MG63 (cell line): ENCODE measurements at regions not wholly inside any gene's neighbourhood (a gene's known extent, or its start where the extent isn't known, plus 50 kb on each side); places are given as distances from the start of the nearest gene placed in this dataset.

Experiments used
- DNase-seq: peaks from one replicate; pipeline ENCODE4 v3.0.0-alpha.2; 2020
- H3K27me3 ChIP-seq: fragments of 250-450 bp; sonication (Bioruptor Pico); 2 replicates; pipeline ENCODE4 v1.5.1; 2020; ENCODE audit warnings: mild to moderate bottlenecking, moderate library complexity
- H3K36me3 ChIP-seq: fragments of 250-450 bp; sonication (Bioruptor Pico); 2 replicates; pipeline ENCODE4 v1.5.1; 2020; ENCODE audit warnings: mild to moderate bottlenecking, moderate library complexity
- H3K4me3 ChIP-seq: fragments of 250-450 bp; sonication (Bioruptor Pico); 2 replicates; pipeline ENCODE4 v1.5.1; 2020; ENCODE audit warnings: mild to moderate bottlenecking, moderate library complexity
- H3K9me3 ChIP-seq: fragments of 250-450 bp; sonication (Bioruptor Pico); 2 replicates; pipeline ENCODE4 v1.5.1; 2020; ENCODE audit warnings: mild to moderate bottlenecking, moderate library complexity

DNA sequence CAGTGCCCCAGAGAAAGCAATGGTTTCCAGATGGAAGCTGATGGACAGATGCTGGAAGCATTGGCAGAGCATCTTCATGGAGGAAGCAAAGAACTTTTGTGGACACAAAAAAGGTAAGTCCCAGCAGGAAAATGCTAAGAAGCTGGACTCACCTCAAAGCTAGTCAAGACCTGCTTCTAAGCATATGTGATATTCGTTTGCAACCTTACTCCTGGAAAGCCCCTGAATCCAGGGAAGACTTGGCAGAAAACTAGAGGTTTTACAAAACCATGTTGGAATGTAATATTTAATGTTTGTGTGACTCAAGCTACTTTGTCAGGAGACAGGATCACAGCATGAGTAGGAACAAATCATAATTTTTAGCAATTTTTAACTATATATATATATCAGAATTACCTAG lies 288.2 kb downstream of the BCHE start:
- H3K9me3 ChIP-seq: no peaks in the 10 kb centered on the region
- H3K4me3 ChIP-seq: no peak overlapping the region
- no peaks in the 10 kb centered on the region for H3K27me3 ChIP-seq
- DNase-seq: no peak
- no peaks in the 10 kb centered on the region for H3K36me3 ChIP-seq

GRCh38 chr3:165545059-165545458 lies 292.2 kb downstream of the BCHE start:
- DNase-seq: no peak

DNA sequence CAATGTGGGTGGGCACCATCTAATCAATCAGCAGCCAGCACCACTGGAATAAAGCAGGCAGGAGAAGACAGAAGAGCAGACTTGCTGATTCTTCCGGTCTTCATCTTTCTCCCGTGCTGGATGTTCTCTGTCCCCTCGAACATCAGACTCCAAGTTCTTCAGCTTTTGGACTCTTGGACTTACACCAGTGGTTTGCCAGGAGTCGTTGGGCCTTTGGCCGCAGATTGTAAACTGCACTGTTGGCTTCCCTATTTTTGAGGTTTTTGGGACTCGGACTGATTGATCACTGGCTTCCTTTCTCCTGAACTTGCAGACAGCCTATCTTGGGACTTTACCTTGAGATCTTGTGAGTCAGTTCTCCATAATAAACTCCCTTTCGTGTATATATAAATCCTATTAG lies 292.8 kb downstream of the BCHE start:
- no peak for DNase-seq
- Histone ChIP-seq H3K4me3 (no peak overlapping the region), H3K36me3 (no peaks in the 10 kb centered on the region), H3K27me3 (no peaks in the 10 kb centered on the region), H3K9me3 (no peaks in the 10 kb centered on the region)

More at GRCh38 chr3:165545059-165545458, 292.2 kb downstream of the BCHE start:
- Histone ChIP-seq H3K27me3 (no peaks in the 10 kb centered on the region), H3K9me3 (no peaks in the 10 kb centered on the region), H3K4me3 (no peak overlapping the region), H3K36me3 (no peaks in the 10 kb centered on the region)

- Histone ChIP-seq H3K36me3 (no peaks in the 10 kb centered on the region), H3K27me3 (no peaks in the 10 kb centered on the region), H3K4me3 (no peak overlapping the region), H3K9me3 (no peaks in the 10 kb centered on the region)
- no peak for DNase-seq
Observed at GRCh38 chr3:165538166-165538565, 299.1 kb downstream of the BCHE start.

GRCh38 chr3:165532851-165533250 lies 304.4 kb downstream of the BCHE start:
- H3K4me3 ChIP-seq: no peak overlapping the region
- H3K27me3 ChIP-seq: no peaks in the 10 kb centered on the region
- DNase-seq: peak; percentile 9
- H3K9me3 ChIP-seq: no peaks in the 10 kb centered on the region
- H3K36me3 ChIP-seq: no peaks in the 10 kb centered on the region

DNA sequence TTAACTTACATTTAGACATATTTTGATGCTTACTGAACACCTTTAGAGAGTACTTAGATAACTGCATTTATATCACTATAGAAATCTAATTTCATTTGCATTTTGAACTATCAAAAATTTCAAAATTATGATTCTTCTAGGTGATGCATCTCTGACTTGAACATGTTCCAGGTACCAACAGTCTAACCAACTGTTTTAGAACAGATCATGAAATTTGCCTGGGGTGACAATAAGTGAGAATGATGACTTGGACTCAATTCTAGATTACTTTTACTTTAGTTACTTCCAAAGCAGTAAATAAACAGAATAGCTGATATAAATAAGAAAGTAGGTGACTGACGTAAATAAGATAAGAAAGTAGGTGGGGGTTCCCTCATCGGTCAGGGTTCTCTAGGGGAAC lies 307.8 kb downstream of the BCHE start:
- Histone ChIP-seq H3K9me3 (no peaks in the 10 kb centered on the region), H3K27me3 (no peaks in the 10 kb centered on the region), H3K36me3 (no peaks in the 10 kb centered on the region), H3K4me3 (no peak overlapping the region)
- no peak for DNase-seq

DNA sequence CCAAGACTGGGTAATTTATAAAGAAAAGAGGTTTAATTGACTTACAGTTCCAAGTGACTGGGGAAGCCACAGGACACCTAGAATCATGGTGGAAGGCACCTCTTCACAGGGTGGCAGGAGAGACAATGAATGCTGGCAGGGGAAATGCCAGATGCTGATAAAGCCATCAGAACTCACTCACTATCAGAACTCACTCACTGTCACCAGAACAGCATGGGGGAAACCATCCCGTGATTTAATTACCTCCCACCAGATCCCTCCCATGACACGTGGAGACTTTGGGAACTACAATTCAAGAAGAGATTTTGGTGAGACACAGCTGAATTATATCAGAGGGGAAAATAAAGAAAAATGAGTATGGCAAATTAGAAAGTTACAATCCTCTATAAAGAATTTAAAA lies 310.9 kb downstream of the BCHE start:
- no peak for DNase-seq
- no peaks in the 10 kb centered on the region for H3K27me3 ChIP-seq
- no peak overlapping the region for H3K4me3 ChIP-seq
- no peaks in the 10 kb centered on the region for H3K36me3 ChIP-seq
- H3K9me3 ChIP-seq: no peaks in the 10 kb centered on the region

- no peak for DNase-seq
- Histone ChIP-seq H3K27me3 (no peaks in the 10 kb centered on the region), H3K4me3 (no peak overlapping the region), H3K36me3 (no peaks in the 10 kb centered on the region), H3K9me3 (no peaks in the 10 kb centered on the region)
Observed at GRCh38 chr3:165523801-165524200, 313.4 kb downstream of the BCHE start.

- H3K27me3 ChIP-seq: no peaks in the 10 kb centered on the region
- no peaks in the 10 kb centered on the region for H3K9me3 ChIP-seq
- H3K4me3 ChIP-seq: no peak overlapping the region
- no peaks in the 10 kb centered on the region for H3K36me3 ChIP-seq
- no peak for DNase-seq
Observed at GRCh38 chr3:165522386-165522785, 314.8 kb downstream of the BCHE start.

DNA sequence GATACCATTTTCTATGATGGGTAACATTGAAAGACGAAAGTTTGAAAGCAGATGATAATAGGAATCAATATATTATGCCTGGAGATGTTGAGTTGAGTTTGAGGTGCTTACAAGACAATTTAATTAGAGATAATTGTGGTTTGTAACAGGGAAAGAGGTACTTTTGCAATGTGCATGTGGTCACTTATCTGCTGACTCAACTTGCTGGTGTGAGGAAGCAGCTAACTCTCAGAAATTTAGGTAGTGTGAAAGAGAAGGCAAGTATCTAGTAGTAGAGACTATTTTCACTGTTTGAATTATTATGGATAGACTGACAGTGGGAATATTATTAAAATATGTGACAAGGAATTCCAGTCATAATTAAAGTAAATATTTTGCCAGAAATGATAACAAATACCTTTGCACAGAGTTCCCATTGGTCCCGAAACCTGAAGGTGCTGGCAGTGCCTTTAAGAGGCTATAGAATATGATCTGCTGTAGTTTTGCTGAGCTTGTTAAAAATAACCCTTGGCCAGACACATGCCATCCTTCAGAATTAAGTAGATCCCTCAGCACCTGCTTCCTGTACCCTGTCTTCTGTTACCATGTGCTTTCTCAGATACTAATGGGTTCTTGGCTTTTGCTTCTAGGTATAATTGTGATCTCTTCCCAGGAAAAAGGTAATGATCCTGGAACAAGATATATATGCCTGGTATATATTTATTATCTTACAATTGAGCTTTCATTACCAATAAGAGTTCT lies 315.9 kb downstream of the BCHE start:
- Histone ChIP-seq H3K27me3 (no peaks in the 10 kb centered on the region), H3K36me3 (no peaks in the 10 kb centered on the region), H3K4me3 (no peak overlapping the region), H3K9me3 (no peaks in the 10 kb centered on the region)
- DNase-seq: no peak

DNA sequence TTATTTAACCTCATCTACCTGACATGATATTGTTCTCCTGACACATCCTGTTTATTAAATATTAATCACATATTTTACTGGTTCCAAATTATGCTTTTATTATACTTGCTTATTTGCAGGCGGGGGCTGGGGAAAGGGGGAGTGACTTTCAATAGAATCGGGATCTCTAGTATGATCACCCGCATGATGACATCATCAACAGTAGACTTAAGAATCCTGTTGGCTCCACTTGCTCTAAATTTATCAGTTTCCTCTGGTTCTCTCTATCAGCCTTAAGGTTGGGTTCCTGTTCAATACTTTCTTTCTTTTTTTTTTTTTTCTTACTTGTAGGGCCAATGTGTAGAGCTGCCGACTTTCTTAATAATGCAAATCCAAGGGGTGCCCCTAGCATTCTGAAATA lies 317.5 kb downstream of the BCHE start:
- H3K27me3 ChIP-seq: no peaks in the 10 kb centered on the region
- DNase-seq: no peak
- no peaks in the 10 kb centered on the region for H3K9me3 ChIP-seq
- no peak overlapping the region for H3K4me3 ChIP-seq
- H3K36me3 ChIP-seq: no peaks in the 10 kb centered on the region

GRCh38 chr3:165518346-165518745 lies 318.9 kb downstream of the BCHE start:
- DNase-seq: no peak
- Histone ChIP-seq H3K36me3 (no peaks in the 10 kb centered on the region), H3K9me3 (no peaks in the 10 kb centered on the region), H3K4me3 (no peak overlapping the region), H3K27me3 (no peaks in the 10 kb centered on the region)

DNA sequence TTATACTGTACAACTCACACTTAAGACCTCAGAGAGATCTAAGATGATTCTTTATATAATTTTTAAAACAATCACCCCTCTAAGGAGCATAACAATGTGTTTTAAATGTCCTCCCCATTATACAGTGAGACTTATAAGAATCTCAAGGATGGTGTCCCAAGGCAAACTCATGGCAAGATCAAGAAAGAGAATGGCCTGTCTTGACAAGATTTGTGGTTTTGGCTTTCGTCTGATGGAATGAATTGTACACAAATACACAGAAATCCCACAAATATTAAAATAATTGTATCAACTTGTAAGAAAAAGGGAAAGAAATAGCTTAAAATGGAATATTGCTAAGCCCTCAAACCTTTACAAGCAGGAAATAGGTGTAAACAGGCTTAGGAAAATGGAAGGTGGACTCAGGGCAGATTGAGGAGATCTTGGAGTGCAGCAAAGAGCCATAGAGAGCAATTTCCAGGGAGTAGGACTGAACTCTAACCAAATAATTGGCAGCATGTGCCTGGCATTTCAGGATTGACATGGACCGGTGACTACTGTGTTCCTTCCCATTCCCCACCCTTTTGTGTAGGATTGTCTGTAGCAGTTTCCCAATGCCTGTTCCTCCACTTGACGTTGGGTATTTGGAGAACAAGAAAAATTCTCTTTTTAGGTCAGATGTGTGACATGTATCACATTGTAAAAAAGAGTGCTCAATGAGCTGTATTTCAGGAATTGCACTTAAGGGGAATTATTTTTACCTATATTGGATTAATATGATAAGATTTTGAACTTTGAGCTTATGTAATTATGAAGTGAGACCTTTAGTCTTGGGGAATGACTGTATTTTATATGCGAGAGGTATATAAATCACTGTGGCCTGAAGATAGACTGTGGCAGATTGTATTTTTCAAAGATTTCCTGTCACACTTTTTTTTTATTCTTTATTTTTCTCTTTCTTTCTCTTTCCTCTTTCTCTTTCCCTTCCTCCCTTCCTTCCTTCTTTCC lies 317.8 kb upstream of the SLITRK3 start:
- Histone ChIP-seq H3K27me3 (no peaks in the 10 kb centered on the region), H3K9me3 (no peaks in the 10 kb centered on the region), H3K4me3 (no peak overlapping the region), H3K36me3 (no peaks in the 10 kb centered on the region)
- no peak for DNase-seq

- peaks cover 10% of the 10 kb centered on the region for H3K9me3 ChIP-seq
- H3K4me3 ChIP-seq: no peak overlapping the region
- no peak for DNase-seq
- H3K36me3 ChIP-seq: no peaks in the 10 kb centered on the region
- no peaks in the 10 kb centered on the region for H3K27me3 ChIP-seq
Observed at GRCh38 chr3:165507576-165507975, 311.4 kb upstream of the SLITRK3 start.

- no peaks in the 10 kb centered on the region for H3K36me3 ChIP-seq
- H3K27me3 ChIP-seq: no peaks in the 10 kb centered on the region
- DNase-seq: no peak
- H3K4me3 ChIP-seq: no peak overlapping the region
- peaks cover 10% of the 10 kb centered on the region for H3K9me3 ChIP-seq
Observed at GRCh38 chr3:165507060-165507459, 310.9 kb upstream of the SLITRK3 start.

DNA sequence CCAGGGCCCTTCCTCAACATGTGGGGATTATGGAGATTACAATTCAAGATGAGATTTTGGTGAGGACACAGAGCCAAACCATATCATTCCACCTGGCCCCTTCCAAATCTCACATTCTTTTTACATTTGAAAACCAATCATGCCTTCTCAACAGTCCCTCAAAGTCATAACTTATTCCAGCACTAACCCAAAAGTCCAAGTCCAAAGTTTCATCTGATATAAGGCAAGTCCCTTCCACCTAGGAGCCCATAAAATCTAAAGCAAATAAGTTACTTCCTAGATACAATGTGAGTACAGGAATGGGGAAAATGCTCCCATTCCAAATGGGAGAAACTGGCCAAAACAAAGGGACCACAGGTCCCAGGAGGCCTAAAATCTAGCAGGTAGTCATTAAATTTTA lies 309.5 kb upstream of the SLITRK3 start:
- Histone ChIP-seq H3K36me3 (no peaks in the 10 kb centered on the region), H3K27me3 (no peaks in the 10 kb centered on the region), H3K4me3 (no peak overlapping the region), H3K9me3 (peaks cover 10% of the 10 kb centered on the region)
- DNase-seq: no peak

DNA sequence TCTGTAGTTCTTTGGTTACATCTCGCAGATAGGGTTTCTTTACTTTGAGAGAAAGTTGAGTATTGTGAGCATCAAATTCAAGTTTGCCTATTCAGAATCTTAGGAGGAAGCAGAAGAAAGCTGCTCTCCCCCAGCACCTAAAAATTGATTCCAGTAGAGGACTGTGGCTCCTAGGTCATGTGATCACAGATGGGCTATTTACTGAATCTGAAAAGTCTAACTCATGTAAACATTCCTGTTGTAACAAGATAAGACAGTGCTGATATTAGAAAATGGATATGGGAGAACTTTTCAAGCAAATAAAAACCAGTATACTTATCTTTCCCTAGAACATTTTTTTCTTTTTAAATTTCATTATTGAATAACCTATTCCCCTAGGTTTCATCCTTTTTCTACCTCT lies 308.4 kb upstream of the SLITRK3 start:
- Histone ChIP-seq H3K9me3 (peaks cover 10% of the 10 kb centered on the region), H3K27me3 (no peaks in the 10 kb centered on the region), H3K4me3 (no peak overlapping the region), H3K36me3 (no peaks in the 10 kb centered on the region)
- no peak for DNase-seq

DNA sequence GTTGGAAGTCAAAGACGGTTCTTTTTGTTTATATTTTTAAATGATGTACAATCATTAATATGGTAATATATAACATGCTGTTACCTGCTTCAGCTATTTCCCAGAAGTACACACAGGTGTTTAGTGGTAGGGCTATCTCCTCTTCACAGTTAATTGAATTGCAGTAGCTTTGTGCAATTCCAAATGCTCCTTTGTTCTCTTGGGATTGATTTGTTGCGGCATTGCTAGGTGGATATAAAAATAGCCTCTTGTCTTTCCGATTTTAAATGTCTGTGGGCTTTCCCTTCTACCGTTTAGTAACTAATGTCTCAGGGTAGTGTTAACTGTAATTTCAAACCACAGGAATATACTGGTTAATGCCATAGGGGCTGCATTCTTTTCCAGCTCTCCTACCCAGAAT lies 307.6 kb upstream of the SLITRK3 start:
- Histone ChIP-seq H3K9me3 (peaks cover 10% of the 10 kb centered on the region), H3K36me3 (no peaks in the 10 kb centered on the region), H3K4me3 (no peak overlapping the region), H3K27me3 (no peaks in the 10 kb centered on the region)
- DNase-seq: no peak
